ENCODE measurements at regions not wholly inside any gene's neighbourhood (a gene's known extent, or its start where the extent isn't known, plus 50 kb on each side); places are given as distances from the start of the nearest gene placed in this dataset.
A peak's percentile ranks its signal among the peaks of the same experiment; 100 is the strongest.
"Not testable (repeated sequence)": the region's sequence is repeated elsewhere in the genome, so short reads cannot be mapped to it uniquely, and the experiment has no call there.

GRCh38 chr16:63650550-63650949 is 1471.3 kb downstream of the CDH11 start:
- Histone ChIP-seq H3K9me3 (ENCODE audit: low read depth, low read length) (no peaks in the 10 kb centered on the region), H3K27ac (no peak overlapping the region), H3K36me3 (ENCODE audit: insufficient read depth, low read length) (no peaks in the 10 kb centered on the region), H3K4me3 (no peak overlapping the region), H3K9ac (ENCODE audit: insufficient read length) (no peak overlapping the region)
- DNase-seq (ENCODE audit: low read depth, low spot score), result no peak
- TF ChIP-seq EZH2 (IDR thresholded peaks at IDR 0.05) (no peak), FOXP2 (optimal IDR thresholded peaks at IDR 0.05; ENCODE audit: control extremely low read depth, extremely low read length, insufficient read depth) (no peak), POLR2AphosphoS5 (IDR thresholded peaks at IDR 0.05; ENCODE audit: borderline replicate concordance, low read depth, low read length) (no peak)

- H3K27ac ChIP-seq; H3K9me3 ChIP-seq (ENCODE audit: low read depth, low read length); H3K9ac ChIP-seq (ENCODE audit: insufficient read length); H3K36me3 ChIP-seq (ENCODE audit: insufficient read depth, low read length); DNase-seq (ENCODE audit: low read depth, low spot score); H3K4me3 ChIP-seq: not testable (repeated sequence)
Measured at GRCh38 chr16:63633706-63634445, 1488.0 kb downstream of the CDH11 start.

- no peak overlapping the region for H3K27ac ChIP-seq
- no peak overlapping the region for H3K9ac ChIP-seq (ENCODE audit: insufficient read length)
- no peaks in the 10 kb centered on the region for H3K9me3 ChIP-seq (ENCODE audit: low read depth, low read length)
- TF ChIP-seq FOXP2 (optimal IDR thresholded peaks at IDR 0.05; ENCODE audit: control extremely low read depth, extremely low read length, insufficient read depth) (no peak), POLR2AphosphoS5 (IDR thresholded peaks at IDR 0.05; ENCODE audit: borderline replicate concordance, low read depth, low read length) (no peak), EZH2 (IDR thresholded peaks at IDR 0.05) (no peak)
- no peaks in the 10 kb centered on the region for H3K36me3 ChIP-seq (ENCODE audit: insufficient read depth, low read length)
- no peak overlapping the region for H3K4me3 ChIP-seq
- DNase-seq (ENCODE audit: low read depth, low spot score), result no peak
Measured at GRCh38 chr16:63629272-63629671, 1492.6 kb downstream of the CDH11 start.

- H3K4me3 ChIP-seq, result no peak overlapping the region
- no peak for DNase-seq (ENCODE audit: low read depth, low spot score)
- TF ChIP-seq FOXP2 (optimal IDR thresholded peaks at IDR 0.05; ENCODE audit: control extremely low read depth, extremely low read length, insufficient read depth), result no peak
- no peak for TF ChIP-seq POLR2AphosphoS5 (IDR thresholded peaks at IDR 0.05; ENCODE audit: borderline replicate concordance, low read depth, low read length)
- TF ChIP-seq EZH2 (IDR thresholded peaks at IDR 0.05), result no peak
- no peaks in the 10 kb centered on the region for H3K36me3 ChIP-seq (ENCODE audit: insufficient read depth, low read length)
- H3K27ac ChIP-seq, result no peak overlapping the region
- H3K9me3 ChIP-seq (ENCODE audit: low read depth, low read length), result no peaks in the 10 kb centered on the region
- no peak overlapping the region for H3K9ac ChIP-seq (ENCODE audit: insufficient read length)
Measured at GRCh38 chr16:63628812-63629211, 1493.1 kb downstream of the CDH11 start.

GRCh38 chr16:63625126-63625525 is 1496.7 kb downstream of the CDH11 start:
- Histone ChIP-seq H3K27ac (no peak overlapping the region), H3K36me3 (ENCODE audit: insufficient read depth, low read length) (no peaks in the 10 kb centered on the region), H3K9me3 (ENCODE audit: low read depth, low read length) (no peaks in the 10 kb centered on the region), H3K4me3 (no peak overlapping the region), H3K9ac (ENCODE audit: insufficient read length) (no peak overlapping the region)
- DNase-seq (ENCODE audit: low read depth, low spot score), result no peak
- no peak for TF ChIP-seq POLR2AphosphoS5 (IDR thresholded peaks at IDR 0.05; ENCODE audit: borderline replicate concordance, low read depth, low read length)
- no peak for TF ChIP-seq FOXP2 (optimal IDR thresholded peaks at IDR 0.05; ENCODE audit: control extremely low read depth, extremely low read length, insufficient read depth)
- TF ChIP-seq EZH2 (IDR thresholded peaks at IDR 0.05), result no peak

- Histone ChIP-seq H3K27ac (no peak overlapping the region), H3K9ac (ENCODE audit: insufficient read length) (no peak overlapping the region), H3K4me3 (no peak overlapping the region), H3K36me3 (ENCODE audit: insufficient read depth, low read length) (no peaks in the 10 kb centered on the region), H3K9me3 (ENCODE audit: low read depth, low read length) (no peaks in the 10 kb centered on the region)
- TF ChIP-seq FOXP2 (optimal IDR thresholded peaks at IDR 0.05; ENCODE audit: control extremely low read depth, extremely low read length, insufficient read depth) (no peak), EZH2 (IDR thresholded peaks at IDR 0.05) (no peak), POLR2AphosphoS5 (IDR thresholded peaks at IDR 0.05; ENCODE audit: borderline replicate concordance, low read depth, low read length) (no peak)
- DNase-seq (ENCODE audit: low read depth, low spot score), result no peak
Measured at GRCh38 chr16:63623551-63624039, 1498.3 kb downstream of the CDH11 start.

GRCh38 chr16:63618896-63619485 is 1502.9 kb downstream of the CDH11 start:
- Histone ChIP-seq H3K9me3 (ENCODE audit: low read depth, low read length) (no peaks in the 10 kb centered on the region), H3K36me3 (ENCODE audit: insufficient read depth, low read length) (no peaks in the 10 kb centered on the region), H3K4me3 (no peak overlapping the region), H3K27ac (no peak overlapping the region), H3K9ac (ENCODE audit: insufficient read length) (no peak overlapping the region)
- no peak for TF ChIP-seq EZH2 (IDR thresholded peaks at IDR 0.05)
- no peak for TF ChIP-seq FOXP2 (optimal IDR thresholded peaks at IDR 0.05; ENCODE audit: control extremely low read depth, extremely low read length, insufficient read depth)
- no peak for TF ChIP-seq POLR2AphosphoS5 (IDR thresholded peaks at IDR 0.05; ENCODE audit: borderline replicate concordance, low read depth, low read length)
- no peak for DNase-seq (ENCODE audit: low read depth, low spot score)

- H3K9ac ChIP-seq (ENCODE audit: insufficient read length), result no peak overlapping the region
- TF ChIP-seq FOXP2 (optimal IDR thresholded peaks at IDR 0.05; ENCODE audit: control extremely low read depth, extremely low read length, insufficient read depth) (no peak), POLR2AphosphoS5 (IDR thresholded peaks at IDR 0.05; ENCODE audit: borderline replicate concordance, low read depth, low read length) (no peak), EZH2 (IDR thresholded peaks at IDR 0.05) (no peak)
- no peak for DNase-seq (ENCODE audit: low read depth, low spot score)
- no peaks in the 10 kb centered on the region for H3K9me3 ChIP-seq (ENCODE audit: low read depth, low read length)
- H3K36me3 ChIP-seq (ENCODE audit: insufficient read depth, low read length), result no peaks in the 10 kb centered on the region
- no peak overlapping the region for H3K27ac ChIP-seq
- peak overlapping the region; percentile 74 for H3K4me3 ChIP-seq
Measured at GRCh38 chr16:63617990-63618763, 1503.7 kb downstream of the CDH11 start.

Data from SK-N-MC (cell line).